Cardiac fibroblast (primary cell): ENCODE measurements at regions not wholly inside any gene's neighbourhood (a gene's known extent, or its start where the extent isn't known, plus 50 kb on each side); places are given as distances from the start of the nearest gene placed in this dataset.
A peak's percentile ranks its signal among the peaks of the same experiment; 100 is the strongest.
"Not testable (repeated sequence)": the region's sequence is repeated elsewhere in the genome, so short reads cannot be mapped to it uniquely, and the experiment has no call there.

Source experiments
- DNase-seq, 2 donors: peaks; one replicate each; pipeline versions ENCODE4 v3.0.0 to v3.0.0-alpha.2; 2010; ENCODE audit warnings: low read depth in 2 of 2
- H3K4me3 ChIP-seq, 2 donors: replicated peaks in 1 of 2; 1 replicate in 1 of 2; 2 replicates in 1 of 2; pipeline ENCODE4 v1.5.1; 2011; ENCODE audit warnings: low read depth in 2 of 2, low read length in 2 of 2, mild to moderate bottlenecking in 2 of 2, moderate library complexity in 1 of 2
- TF ChIP-seq, protein P1 (sequence below): IDR thresholded peaks from one replicate; pipeline ENCODE4 v1.5.1; 2011; ENCODE audit warnings: low read depth, mild to moderate bottlenecking, low read length, inconsistent platforms

DNA sequence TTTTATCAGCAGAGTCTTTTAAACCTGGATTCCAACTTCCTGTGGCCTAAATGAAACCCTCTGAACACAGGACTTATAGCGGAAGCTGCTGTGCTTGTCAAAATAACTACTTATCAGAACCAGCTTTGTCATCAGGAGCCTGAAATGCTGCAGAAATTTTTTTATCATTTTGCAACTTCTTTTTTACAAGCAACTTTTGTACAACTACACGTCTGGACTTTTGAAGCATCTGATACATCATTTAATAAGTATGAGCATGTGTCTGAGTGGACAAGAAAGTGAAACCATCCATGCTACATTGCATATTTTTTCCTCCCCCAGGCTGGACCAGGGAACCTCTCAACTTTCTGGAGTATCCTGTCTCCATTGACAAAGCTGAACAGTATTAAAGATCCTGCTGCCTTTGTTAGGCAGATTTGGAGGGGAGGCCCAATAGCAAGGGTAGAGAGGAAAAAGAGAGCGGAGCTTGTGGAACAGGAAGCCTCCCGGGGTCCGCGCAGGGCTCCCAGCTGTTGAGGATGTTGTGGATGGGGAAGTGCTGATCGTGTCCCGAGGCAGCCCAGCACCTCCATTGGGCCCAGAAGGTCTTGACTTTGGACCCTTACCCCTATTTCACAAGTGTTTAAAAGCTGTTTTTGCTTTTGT, 196.6 kb downstream of the MSX2 start:
- peak overlapping the region in 1 of 2 donors; percentile 33 for H3K4me3 ChIP-seq

DNA sequence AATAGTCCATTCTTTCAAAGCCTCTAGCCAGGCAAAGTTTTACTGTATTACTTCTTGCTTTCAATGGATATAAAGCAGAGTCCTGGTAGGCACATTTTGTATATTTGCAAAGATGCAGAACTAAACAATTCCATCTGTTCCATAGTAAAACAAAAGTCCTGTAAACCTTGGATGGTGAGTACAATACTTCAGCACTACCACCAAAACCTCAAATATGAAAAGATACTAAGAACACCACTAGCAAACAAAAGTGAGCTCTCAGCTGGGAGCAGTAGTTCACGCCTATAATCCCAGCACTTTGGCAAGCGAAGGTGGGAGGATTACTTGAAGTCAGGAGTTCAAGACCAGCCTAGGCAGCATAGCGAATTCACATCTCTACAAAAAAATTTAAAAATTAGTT, 195.0 kb downstream of the MSX2 start:
- H3K4me3 ChIP-seq, result no peak overlapping the region
- no peak for DNase-seq
- TF ChIP-seq, protein P1, sequence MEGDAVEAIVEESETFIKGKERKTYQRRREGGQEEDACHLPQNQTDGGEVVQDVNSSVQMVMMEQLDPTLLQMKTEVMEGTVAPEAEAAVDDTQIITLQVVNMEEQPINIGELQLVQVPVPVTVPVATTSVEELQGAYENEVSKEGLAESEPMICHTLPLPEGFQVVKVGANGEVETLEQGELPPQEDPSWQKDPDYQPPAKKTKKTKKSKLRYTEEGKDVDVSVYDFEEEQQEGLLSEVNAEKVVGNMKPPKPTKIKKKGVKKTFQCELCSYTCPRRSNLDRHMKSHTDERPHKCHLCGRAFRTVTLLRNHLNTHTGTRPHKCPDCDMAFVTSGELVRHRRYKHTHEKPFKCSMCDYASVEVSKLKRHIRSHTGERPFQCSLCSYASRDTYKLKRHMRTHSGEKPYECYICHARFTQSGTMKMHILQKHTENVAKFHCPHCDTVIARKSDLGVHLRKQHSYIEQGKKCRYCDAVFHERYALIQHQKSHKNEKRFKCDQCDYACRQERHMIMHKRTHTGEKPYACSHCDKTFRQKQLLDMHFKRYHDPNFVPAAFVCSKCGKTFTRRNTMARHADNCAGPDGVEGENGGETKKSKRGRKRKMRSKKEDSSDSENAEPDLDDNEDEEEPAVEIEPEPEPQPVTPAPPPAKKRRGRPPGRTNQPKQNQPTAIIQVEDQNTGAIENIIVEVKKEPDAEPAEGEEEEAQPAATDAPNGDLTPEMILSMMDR, result no peak

More for the DNA sequence above, 196.6 kb downstream of the MSX2 start:
- peak; percentile 10 to 13 for DNase-seq
- TF ChIP-seq, protein P1, result no peak

DNA sequence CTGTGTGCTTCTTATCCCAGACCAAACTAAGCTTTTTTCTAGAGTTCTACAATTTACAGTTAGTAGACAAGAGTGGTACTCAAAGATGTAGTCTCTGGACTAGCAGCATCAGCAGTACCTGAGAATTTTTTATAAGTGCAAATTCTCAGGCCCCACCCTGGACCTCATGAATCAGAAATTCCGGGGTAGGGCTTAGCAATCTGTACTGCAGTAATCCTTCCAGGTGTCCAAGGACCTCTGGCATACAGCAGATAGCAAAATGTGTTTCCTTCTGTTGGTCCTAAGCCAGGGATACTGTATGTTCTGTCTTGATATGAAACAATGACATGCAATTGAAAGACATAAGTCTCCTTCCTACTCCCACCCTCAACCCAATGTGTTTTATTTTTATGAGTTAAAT, 194.3 kb downstream of the MSX2 start:
- no peak for DNase-seq
- TF ChIP-seq, protein P1, result no peak
- H3K4me3 ChIP-seq, result no peak overlapping the region

DNA sequence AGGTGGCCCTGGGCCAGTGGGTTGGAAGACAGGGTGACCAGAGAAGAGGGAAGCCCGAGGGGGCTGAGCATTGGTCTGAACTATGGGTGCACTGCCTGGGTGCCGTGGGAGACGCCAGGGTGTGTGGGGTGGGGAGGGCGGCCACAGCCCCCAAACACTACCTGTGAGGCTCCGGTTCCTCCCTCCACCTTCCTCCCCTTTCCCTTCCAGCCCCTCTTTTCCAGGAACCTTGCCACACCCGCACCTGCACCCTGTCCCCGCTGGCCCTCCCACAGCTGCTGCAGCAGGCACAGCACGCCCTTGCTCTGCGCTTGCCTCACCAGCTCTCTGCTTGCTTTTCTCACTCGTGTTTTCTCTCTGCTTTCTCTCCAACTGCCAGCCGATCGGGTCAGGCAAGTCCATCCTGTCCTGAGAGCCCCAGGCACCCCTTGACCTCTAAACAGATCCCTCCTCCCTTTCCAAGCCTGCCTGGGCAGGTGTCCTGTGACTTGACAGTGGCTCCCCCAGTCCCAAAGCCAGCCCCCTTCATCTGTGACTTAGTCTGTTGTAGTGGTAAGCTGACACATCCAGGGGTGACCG, 193.7 kb downstream of the MSX2 start:
- TF ChIP-seq, protein P1, result no peak

DNA sequence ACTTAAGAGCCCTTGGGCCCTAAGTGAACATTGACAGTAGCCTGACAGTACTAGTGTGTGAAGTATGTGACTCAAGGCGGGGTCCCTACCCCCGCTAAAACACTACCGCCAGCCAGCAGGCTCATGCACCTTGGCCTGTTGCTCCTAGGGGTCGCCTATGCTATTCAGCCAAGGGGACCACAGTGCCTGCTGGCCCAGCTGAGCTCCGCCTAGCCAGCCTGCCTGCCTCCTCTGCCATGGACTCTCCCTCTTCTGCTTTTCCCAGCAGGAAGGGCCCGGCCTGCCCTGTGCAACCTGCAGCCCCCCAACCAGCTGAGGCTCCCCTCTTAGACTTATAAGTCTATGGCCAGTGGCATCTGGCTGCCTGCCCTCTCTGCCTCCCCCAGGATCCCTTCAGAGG, 193.1 kb downstream of the MSX2 start:
- H3K4me3 ChIP-seq, DNase-seq: not testable (repeated sequence)

More for the DNA sequence above, 193.7 kb downstream of the MSX2 start:
- no peak for DNase-seq
- H3K4me3 ChIP-seq, result no peak overlapping the region

DNA sequence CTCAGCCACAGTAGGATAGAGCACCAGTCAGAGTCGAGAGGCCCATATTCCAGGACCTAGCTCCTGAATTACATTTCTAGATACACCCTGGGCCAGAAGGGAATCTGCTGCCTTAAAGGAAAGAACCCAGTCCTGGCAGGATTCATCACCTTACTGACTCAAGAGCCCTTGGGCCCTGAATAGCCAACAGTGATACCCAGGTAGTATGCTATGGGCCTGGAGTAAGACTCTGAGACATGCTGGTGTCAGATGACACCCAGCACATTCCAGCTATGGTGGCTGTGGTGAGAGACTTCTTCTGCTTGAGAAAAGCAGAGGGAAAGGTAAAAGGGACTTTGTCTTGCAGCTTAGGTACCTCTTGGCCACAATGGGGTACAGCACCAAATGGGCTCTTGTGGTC, 192.5 kb downstream of the MSX2 start:
- not testable (repeated sequence) for DNase-seq, H3K4me3 ChIP-seq

DNA sequence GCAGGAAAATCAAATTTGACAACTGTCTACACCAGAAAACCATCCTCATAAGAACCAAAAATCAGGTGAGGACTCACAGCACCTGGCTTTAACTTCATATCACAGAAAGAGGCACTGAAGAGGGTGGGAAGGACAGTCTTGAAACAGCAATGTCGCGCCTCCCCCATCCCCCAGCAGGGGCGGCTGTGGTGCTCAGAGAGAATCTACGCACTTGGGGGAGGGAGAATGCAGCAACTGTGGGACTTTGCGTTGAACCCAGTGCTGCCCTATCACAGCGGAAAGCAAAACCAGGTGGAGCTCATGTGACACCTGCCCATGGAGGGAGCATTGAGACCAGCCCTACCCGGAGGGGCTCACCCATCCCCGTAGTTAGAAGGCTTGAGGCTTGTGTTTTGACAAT, 191.8 kb downstream of the MSX2 start:
- no peak for DNase-seq
- TF ChIP-seq, protein P1, result no peak
- no peak overlapping the region for H3K4me3 ChIP-seq

DNA sequence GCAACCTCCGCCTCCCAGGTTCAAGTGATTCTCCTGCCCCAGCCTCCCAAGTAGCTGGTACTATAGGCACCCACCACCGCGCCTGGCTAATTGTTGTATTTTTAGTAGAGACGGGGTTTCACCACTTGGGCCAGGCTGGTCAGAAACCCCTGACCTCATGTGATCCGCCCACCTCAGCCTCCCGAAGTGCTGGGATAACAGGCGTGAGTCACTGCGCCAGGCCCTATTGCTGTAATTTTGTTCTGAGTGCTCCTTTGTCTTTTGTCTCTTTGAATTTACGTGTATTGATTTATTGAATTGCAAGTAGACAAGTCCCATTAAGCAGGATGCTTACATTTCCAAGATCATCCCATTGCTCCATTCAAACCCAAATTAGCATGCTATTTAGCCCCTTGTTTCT, 186.7 kb downstream of the MSX2 start:
- no peak overlapping the region for H3K4me3 ChIP-seq
- TF ChIP-seq, protein P1, result no peak
- DNase-seq, result no peak
